ENCODE measurements at regions not wholly inside any gene's neighbourhood (a gene's known extent, or its start where the extent isn't known, plus 50 kb on each side); places are given as distances from the start of the nearest gene placed in this dataset.
A peak's percentile ranks its signal among the peaks of the same experiment; 100 is the strongest.

DNA sequence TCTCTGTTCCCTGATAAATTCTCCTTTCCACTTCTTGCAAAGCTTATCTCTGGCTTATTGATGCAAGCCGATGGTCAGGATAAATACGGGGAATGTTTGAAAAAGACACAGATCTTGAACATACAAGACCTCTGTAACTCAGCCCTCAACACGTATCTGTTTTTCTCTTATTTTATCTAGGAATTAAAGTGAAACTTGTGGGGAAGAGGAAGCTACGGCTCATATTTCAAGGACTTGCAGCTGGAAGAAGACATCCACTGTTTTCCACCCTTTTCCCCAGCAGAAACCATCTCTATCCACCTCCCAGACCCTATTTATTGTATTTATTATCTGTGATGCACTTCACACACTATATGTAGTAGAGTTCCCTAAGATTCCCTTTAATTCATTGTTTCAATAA, 98.4 kb upstream of the TANK start:
- no peak overlapping the region for H3K4me3 Mint-ChIP-seq
- Histone ChIP-seq H3K27ac (ENCODE audit: low read depth in 1 of 2, low read length in 2 of 2) (no peak overlapping the region), H3K36me3 (replicated peaks in 1 of 2; ENCODE audit: control insufficient read depth in 1 of 2, insufficient read depth in 2 of 2, low read length in 2 of 2) (no peaks in the 10 kb centered on the region), H3K4me3 (replicated peaks in 1 of 3; ENCODE audit: low read depth in 2 of 3, low read length in 3 of 3) (no peak overlapping the region), H3K4me2 (replicated peaks; ENCODE audit: extremely low read depth, low read length, poor library complexity, severe bottlenecking) (no peak overlapping the region), H2AFZ (ENCODE audit: insufficient read depth, low read depth, low read length, poor library complexity, severe bottlenecking) (no peak overlapping the region), H3K27me3 (ENCODE audit: control insufficient read depth in 2 of 2, insufficient read depth in 2 of 2, low read length in 2 of 2) (no peaks in the 10 kb centered on the region), H3K9ac (ENCODE audit: insufficient read depth, low read length, poor library complexity, severe bottlenecking) (no peak overlapping the region), H3K4me1 (ENCODE audit: control insufficient read depth in 1 of 2, insufficient read depth in 2 of 2, low read length in 2 of 2) (peaks cover 0 to 5% of the 10 kb centered on the region in 2 donors), H4K20me1 (ENCODE audit: insufficient read depth, low read length) (no peaks in the 10 kb centered on the region), H3K9me3 (replicated peaks in 1 of 2; ENCODE audit: control insufficient read depth in 1 of 2, insufficient read depth in 1 of 2, low read length in 2 of 2) (no peaks in the 10 kb centered on the region), H3K79me2 (ENCODE audit: insufficient read depth, low read length) (no peaks in the 10 kb centered on the region)
- TF ChIP-seq CTCF (IDR thresholded peaks at IDR 0.05) = no peak
- H3K4me1 Mint-ChIP-seq = peaks cover 5% of the 10 kb centered on the region
- no peaks in the 10 kb centered on the region for H3K27me3 Mint-ChIP-seq (ENCODE audit: low read depth in 3 of 3)
- H3K27ac Mint-ChIP-seq = no peak overlapping the region
- 100% methylated on average over 1 of the region's 4 CpGs for WGBS (ENCODE audit: insufficient coverage)
- DNase-seq = no peak
- no peaks in the 10 kb centered on the region for H3K36me3 Mint-ChIP-seq
- peaks cover 0 to 2% (median 0%) of the 10 kb centered on the region in 7 donors for H3K9me3 Mint-ChIP-seq
- intact Hi-C loops (cut with micrococcal nuclease) = no loop called here

GRCh38 chr2:161063157-161063945, 96.9 kb upstream of the TANK start:
- no peaks in the 10 kb centered on the region for H3K36me3 ChIP-seq (replicated peaks in 1 of 2; ENCODE audit: control insufficient read depth in 1 of 2, insufficient read depth in 2 of 2, low read length in 2 of 2)
- peak overlapping the region; percentile 19 for H2AFZ ChIP-seq (ENCODE audit: insufficient read depth, low read depth, low read length, poor library complexity, severe bottlenecking)
- peak; percentile 66 to 81 (median 75) for DNase-seq
- H3K79me2 ChIP-seq (ENCODE audit: insufficient read depth, low read length) = no peaks in the 10 kb centered on the region
- no peaks in the 10 kb centered on the region for H3K36me3 Mint-ChIP-seq
- no peaks in the 10 kb centered on the region for H3K27me3 ChIP-seq (ENCODE audit: control insufficient read depth in 2 of 2, insufficient read depth in 2 of 2, low read length in 2 of 2)
- H3K9ac ChIP-seq (ENCODE audit: insufficient read depth, low read length, poor library complexity, severe bottlenecking) = no peak overlapping the region
- peak overlapping the region in 1 of 2 donors; percentile 1 for H3K4me3 Mint-ChIP-seq
- H4K20me1 ChIP-seq (ENCODE audit: insufficient read depth, low read length) = no peaks in the 10 kb centered on the region
- H3K4me1 ChIP-seq (ENCODE audit: control insufficient read depth in 1 of 2, insufficient read depth in 2 of 2, low read length in 2 of 2) = peaks cover 0 to 5% of the 10 kb centered on the region in 2 donors
- no peaks in the 10 kb centered on the region for H3K27me3 Mint-ChIP-seq (ENCODE audit: low read depth in 3 of 3)
- no peaks in the 10 kb centered on the region for H3K9me3 ChIP-seq (replicated peaks in 1 of 2; ENCODE audit: control insufficient read depth in 1 of 2, insufficient read depth in 1 of 2, low read length in 2 of 2)
- H3K27ac ChIP-seq (ENCODE audit: low read depth in 1 of 2, low read length in 2 of 2) = no peak overlapping the region
- no peaks in the 10 kb centered on the region for H3K9me3 Mint-ChIP-seq
- no peak overlapping the region for H3K4me3 ChIP-seq (replicated peaks in 1 of 3; ENCODE audit: low read depth in 2 of 3, low read length in 3 of 3)
- no peak overlapping the region for H3K27ac Mint-ChIP-seq
- peaks cover 5% of the 10 kb centered on the region for H3K4me1 Mint-ChIP-seq
- intact Hi-C loops (cut with micrococcal nuclease) = no loop called here
- WGBS (ENCODE audit: insufficient coverage) = 68% methylated on average over 5 of the region's 8 CpGs
- H3K4me2 ChIP-seq (replicated peaks; ENCODE audit: extremely low read depth, low read length, poor library complexity, severe bottlenecking) = no peak overlapping the region
- peak; percentile 86 for TF ChIP-seq CTCF (IDR thresholded peaks at IDR 0.05)

All from CD14-positive monocyte (primary cell).